Spleen (tissue), 11 donors: ENCODE measurements at regions not wholly inside any gene's neighbourhood (a gene's known extent, or its start where the extent isn't known, plus 50 kb on each side); places are given as distances from the start of the nearest gene placed in this dataset.

Source experiments
- DNase-seq: peaks from one replicate; pipeline ENCODE4 v3.0.0-alpha.2; 2020
- H3K27ac ChIP-seq, 8 donors: fragments of 200-600 bp; sonication (generic) in 7 of 8; 1 replicate in 4 of 8; 2 replicates in 4 of 8; pipeline versions ENCODE4 v1.5.0 to v1.8.0; 2016 to 2021; ENCODE audit warnings: inconsistent platforms in 4 of 8, mild to moderate bottlenecking in 4 of 8, moderate library complexity in 1 of 8
- H3K27me3 ChIP-seq, 7 donors: fragments of 200-600 bp; sonication (generic) in 6 of 7; replicated peaks in 1 of 7; 1 replicate in 4 of 7; 2 replicates in 3 of 7; pipeline versions ENCODE4 v1.5.0 to v1.8.0; 2016 to 2021; ENCODE audit warnings: inconsistent platforms in 3 of 7, mild to moderate bottlenecking in 1 of 7
- H3K36me3 ChIP-seq, 6 donors: fragments of 200-600 bp; sonication (generic) in 5 of 6; 1 replicate in 4 of 6; 2 replicates in 2 of 6; pipeline versions ENCODE4 v1.5.0 to v1.8.0; 2016 to 2021; ENCODE audit warnings: inconsistent platforms in 2 of 6
- H3K4me1 ChIP-seq, 6 donors: fragments of 200-600 bp; sonication (generic) in 5 of 6; 1 replicate in 3 of 6; 2 replicates in 3 of 6; pipeline versions ENCODE4 v1.5.0 to v1.8.0; 2016 to 2021; ENCODE audit warnings: inconsistent platforms in 3 of 6
- H3K4me3 ChIP-seq, 8 donors: fragments of 200-600 bp; sonication (generic) in 7 of 8; 1 replicate in 4 of 8; 2 replicates in 4 of 8; pipeline versions ENCODE4 v1.5.0 to v1.8.0; 2016 to 2021; ENCODE audit warnings: inconsistent platforms in 4 of 8, mild to moderate bottlenecking in 4 of 8, moderate library complexity in 2 of 8
- H3K9me3 ChIP-seq, 8 donors: fragments of 200-600 bp; sonication (generic) in 7 of 8; 1 replicate in 4 of 8; 2 replicates in 4 of 8; pipeline versions ENCODE4 v1.5.0 to v1.8.0; 2016 to 2021; ENCODE audit warnings: inconsistent platforms in 4 of 8
- POLR2A ChIP-seq, 3 donors: fragments of 450-650 bp; IDR thresholded peaks; one replicate each; pipeline ENCODE4 v1.5.1; 2017; ENCODE audit warnings: antibody characterized with exemption in 3 of 3, mild to moderate bottlenecking in 1 of 3
- POLR2AphosphoS5 ChIP-seq, 3 donors: sonication (generic); formaldehyde crosslinking; IDR thresholded peaks; one replicate each; pipeline ENCODE4 v1.5.1; 2017; ENCODE audit warnings: antibody characterized with exemption in 3 of 3
- WGBS, 5 donors: extraction: QIAGEN DNeasy Blood & Tissue Kit in 3 of 5; methylation state at CpG; one replicate each; pipeline versions ENCODE4 v1.1.5 to v1.1.7; 2013 to 2018; 5-methylcytosine and 5-hydroxymethylcytosine counted together
- intact Hi-C: fragments of 100-400 bp; cut with DNase I; formaldehyde crosslinking; loops from one replicate; pipeline ENCODE4 v1.15.0; 2023; ENCODE audit warnings: low total_unique reads
- TF ChIP-seq, protein P1 (sequence below), 11 experiments: fragments of 200-600 bp in 7 of 11; fragments of 450-650 bp in 4 of 11; sonication (generic) in 4 of 11; IDR thresholded peaks in 8 of 11; conservative IDR thresholded peaks in 3 of 11; 1 replicate in 7 of 11; 2 replicates in 4 of 11; pipeline versions ENCODE4 v1.4.0 to v1.8.0; 2016 to 2021; ENCODE audit warnings: antibody characterized with exemption in 11 of 11, inconsistent platforms in 4 of 11, mild to moderate bottlenecking in 1 of 11
- donor health status: healthy with polysubstance abuse.
- donor health status: DM: no; HTN: no; CAD: no; lungs with moderate emphysema.
- donor health status: DM: no; HTN: no; CAD: no.
- donor health status: Bipolar disorder and iron deficiency.
- donor health status: healthy.
- donor health status: DM: no; HTN: no; CAD: no.
- donor health status: DM: yes; HTN: yes; CAD: no.

DNA sequence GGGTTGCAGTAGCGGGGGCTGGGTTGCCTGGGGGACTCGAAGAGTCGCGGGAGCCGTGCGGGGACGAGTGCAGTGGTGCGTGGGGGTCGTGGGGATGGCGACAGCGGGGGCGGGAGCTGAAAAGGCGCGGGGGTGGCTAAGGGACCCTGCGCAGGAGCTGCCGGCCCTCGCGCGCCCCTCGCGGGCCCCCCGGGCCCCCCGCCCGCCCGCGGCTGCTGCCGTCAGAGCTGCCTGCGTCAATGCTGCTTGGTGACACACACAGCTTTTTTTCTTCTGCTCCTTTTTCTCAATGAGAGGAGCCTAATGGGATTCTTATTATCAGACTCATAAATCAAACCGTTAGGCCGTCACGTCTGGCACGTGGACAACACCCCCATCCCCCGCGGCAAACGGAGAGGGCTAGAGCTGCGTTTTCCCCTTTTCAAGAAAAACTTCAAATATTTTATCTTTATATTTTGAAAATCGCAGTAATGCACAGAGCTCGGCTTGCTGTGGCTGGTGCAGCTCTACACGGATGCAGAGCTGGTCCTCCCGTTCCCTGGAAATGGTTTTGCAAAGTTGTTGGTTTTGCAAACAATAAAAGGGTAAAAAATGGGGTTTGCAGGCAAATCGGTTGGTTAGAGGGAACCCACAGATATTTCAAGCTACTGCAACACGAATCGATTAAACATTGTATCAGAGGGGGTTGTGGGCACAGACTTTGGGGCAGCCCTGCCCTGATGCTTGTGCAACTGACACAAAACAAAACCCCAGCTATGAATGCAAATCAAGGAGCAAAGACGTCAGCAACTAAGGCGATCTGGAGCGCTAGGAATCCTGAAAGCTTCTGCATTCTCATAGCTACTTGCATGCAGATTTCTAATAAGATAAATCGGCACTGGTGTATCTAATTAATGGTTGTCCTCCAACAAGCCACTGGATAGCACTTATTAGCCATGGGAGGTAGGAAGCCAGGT lies 161.4 kb downstream of the TBXT start:
- H3K36me3 ChIP-seq, result no peaks in the 10 kb centered on the region
- TF ChIP-seq POLR2A (IDR thresholded peaks at IDR 0.05), result no peak
- TF ChIP-seq, protein P1, sequence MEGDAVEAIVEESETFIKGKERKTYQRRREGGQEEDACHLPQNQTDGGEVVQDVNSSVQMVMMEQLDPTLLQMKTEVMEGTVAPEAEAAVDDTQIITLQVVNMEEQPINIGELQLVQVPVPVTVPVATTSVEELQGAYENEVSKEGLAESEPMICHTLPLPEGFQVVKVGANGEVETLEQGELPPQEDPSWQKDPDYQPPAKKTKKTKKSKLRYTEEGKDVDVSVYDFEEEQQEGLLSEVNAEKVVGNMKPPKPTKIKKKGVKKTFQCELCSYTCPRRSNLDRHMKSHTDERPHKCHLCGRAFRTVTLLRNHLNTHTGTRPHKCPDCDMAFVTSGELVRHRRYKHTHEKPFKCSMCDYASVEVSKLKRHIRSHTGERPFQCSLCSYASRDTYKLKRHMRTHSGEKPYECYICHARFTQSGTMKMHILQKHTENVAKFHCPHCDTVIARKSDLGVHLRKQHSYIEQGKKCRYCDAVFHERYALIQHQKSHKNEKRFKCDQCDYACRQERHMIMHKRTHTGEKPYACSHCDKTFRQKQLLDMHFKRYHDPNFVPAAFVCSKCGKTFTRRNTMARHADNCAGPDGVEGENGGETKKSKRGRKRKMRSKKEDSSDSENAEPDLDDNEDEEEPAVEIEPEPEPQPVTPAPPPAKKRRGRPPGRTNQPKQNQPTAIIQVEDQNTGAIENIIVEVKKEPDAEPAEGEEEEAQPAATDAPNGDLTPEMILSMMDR (IDR thresholded peaks at IDR 0.05 in 8 of 11, conservative IDR thresholded peaks at IDR 0.05 in 3 of 11), result no peak
- no peak for TF ChIP-seq POLR2AphosphoS5 (IDR thresholded peaks at IDR 0.05)
- intact Hi-C loops, result no loop called here
- 2 to 6% (median 3%) methylated on average over 28 to 47 of the region's 47 CpGs for WGBS, 5 donors
- H3K4me3 ChIP-seq, result peak overlapping the region in 4 of 8 donors; percentile 3 to 44 (median 12)
- H3K27ac ChIP-seq, result peak overlapping the region in 5 of 8 donors; percentile 24 to 66 (median 57)
- peaks cover 5 to 98% (median 57%) of the 10 kb centered on the region in 7 donors for H3K27me3 ChIP-seq
- H3K9me3 ChIP-seq, result no peaks in the 10 kb centered on the region
- peaks cover 0 to 40% (median 17%) of the 10 kb centered on the region in 6 donors for H3K4me1 ChIP-seq
- no peak for DNase-seq

DNA sequence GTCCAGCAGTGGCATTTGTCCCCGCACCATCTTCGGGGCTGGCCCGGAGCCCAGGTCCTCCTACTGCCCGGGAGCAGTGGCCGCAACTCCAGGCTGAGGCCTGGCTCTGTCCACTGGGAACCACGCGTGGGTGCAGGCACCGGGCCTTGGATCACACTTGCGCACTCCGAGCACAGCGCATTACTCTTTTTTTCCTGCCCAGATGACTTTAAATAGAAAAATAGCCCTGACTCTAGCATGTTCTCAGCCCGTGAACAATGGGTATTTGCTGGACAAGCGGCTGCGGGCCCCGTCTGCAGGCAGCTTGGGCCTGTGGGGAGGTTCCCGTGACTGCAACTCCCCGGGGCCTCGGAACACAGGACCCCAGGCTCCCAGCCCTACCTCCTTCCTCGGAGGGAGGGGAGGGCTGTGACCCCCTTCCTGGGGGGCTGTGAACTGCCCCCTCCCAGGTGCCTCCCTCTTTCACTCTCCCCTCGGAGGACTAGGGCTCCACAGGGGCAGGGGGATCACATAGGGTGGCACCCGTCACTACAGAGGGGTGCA lies 162.2 kb downstream of the TBXT start:
- intact Hi-C loops, result no loop called here
- Histone ChIP-seq H3K36me3 (no peaks in the 10 kb centered on the region), H3K9me3 (no peaks in the 10 kb centered on the region), H3K27me3 (peaks cover 5 to 94% (median 49%) of the 10 kb centered on the region in 7 donors), H3K4me3 (peak overlapping the region in 4 of 8 donors; percentile 3 to 44 (median 12)), H3K27ac (peak overlapping the region in 5 of 8 donors; percentile 24 to 66 (median 57)), H3K4me1 (peaks cover 0 to 40% (median 17%) of the 10 kb centered on the region in 6 donors)
- TF ChIP-seq, protein P1 (IDR thresholded peaks at IDR 0.05 in 8 of 11, conservative IDR thresholded peaks at IDR 0.05 in 3 of 11), result no peak
- no peak for TF ChIP-seq POLR2AphosphoS5 (IDR thresholded peaks at IDR 0.05)
- TF ChIP-seq POLR2A (IDR thresholded peaks at IDR 0.05), result no peak
- 17 to 40% (median 20%) methylated on average over 14 to 21 of the region's 21 CpGs for WGBS, 5 donors
- no peak for DNase-seq

DNA sequence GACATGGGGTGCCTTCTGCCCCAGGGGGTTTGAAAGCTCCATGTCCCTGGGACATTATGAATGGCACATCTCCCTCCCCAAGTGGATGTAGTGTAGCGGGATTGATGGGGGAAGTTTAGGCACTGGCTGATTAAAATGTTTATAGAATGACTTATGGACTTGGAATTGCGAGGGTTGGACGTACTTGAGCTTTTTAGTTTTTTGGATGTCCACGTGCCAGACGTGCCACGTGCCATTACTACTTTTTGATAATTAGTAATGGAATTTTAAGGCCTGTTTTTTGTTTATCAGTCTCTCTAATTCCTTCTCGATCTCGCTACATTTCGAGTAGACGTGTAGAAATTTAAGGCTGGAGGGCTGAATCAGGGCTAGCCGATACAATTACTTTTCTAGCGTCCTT lies 162.8 kb downstream of the TBXT start:
- WGBS, 5 donors, result 77 to 85% (median 83%) methylated on average over 12 of the region's 12 CpGs
- H3K9me3 ChIP-seq, result no peaks in the 10 kb centered on the region
- no peaks in the 10 kb centered on the region for H3K36me3 ChIP-seq
- TF ChIP-seq, protein P1 (IDR thresholded peaks at IDR 0.05 in 8 of 11, conservative IDR thresholded peaks at IDR 0.05 in 3 of 11), result no peak
- no peak for TF ChIP-seq POLR2A (IDR thresholded peaks at IDR 0.05)
- TF ChIP-seq POLR2AphosphoS5 (IDR thresholded peaks at IDR 0.05), result no peak
- intact Hi-C loops, result no loop called here
- H3K27me3 ChIP-seq, result peaks cover 5 to 88% (median 49%) of the 10 kb centered on the region in 7 donors
- H3K4me1 ChIP-seq, result peaks cover 0 to 40% (median 17%) of the 10 kb centered on the region in 6 donors
- no peak for DNase-seq
- H3K4me3 ChIP-seq, result no peak overlapping the region
- peak overlapping the region in 3 of 8 donors; percentile 57 to 66 (median 59) for H3K27ac ChIP-seq

DNA sequence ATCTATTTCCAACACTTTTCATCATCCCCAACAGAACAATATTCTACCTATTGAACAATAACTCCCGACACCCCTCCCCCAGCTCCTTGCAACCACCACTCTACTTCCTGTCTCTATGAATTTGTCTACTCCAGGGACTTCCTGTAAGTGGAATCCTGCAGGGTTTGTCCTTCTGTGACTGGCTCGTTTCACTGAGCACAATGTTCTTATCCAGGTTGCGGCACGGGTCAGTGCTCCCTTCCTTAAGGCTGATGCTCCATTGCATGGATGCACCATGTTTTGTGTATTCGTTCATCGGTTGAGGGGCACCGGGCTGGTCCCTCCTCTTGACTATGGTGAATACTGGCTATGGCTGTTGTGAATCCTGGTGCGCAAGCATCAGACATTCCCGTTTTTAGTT lies 163.2 kb downstream of the TBXT start:
- Histone ChIP-seq H3K9me3 (no peaks in the 10 kb centered on the region), H3K27me3 (peaks cover 5 to 84% (median 46%) of the 10 kb centered on the region in 7 donors), H3K36me3 (no peaks in the 10 kb centered on the region), H3K4me3 (no peak overlapping the region), H3K27ac (no peak overlapping the region), H3K4me1 (peaks cover 0 to 40% (median 17%) of the 10 kb centered on the region in 6 donors)
- WGBS, 5 donors, result 66 to 80% (median 74%) methylated on average over 9 of the region's 9 CpGs
- TF ChIP-seq POLR2AphosphoS5 (IDR thresholded peaks at IDR 0.05), result no peak
- TF ChIP-seq POLR2A (IDR thresholded peaks at IDR 0.05), result no peak
- TF ChIP-seq, protein P1 (IDR thresholded peaks at IDR 0.05 in 8 of 11, conservative IDR thresholded peaks at IDR 0.05 in 3 of 11), result no peak
- intact Hi-C loops, result no loop called here
- DNase-seq, result no peak
